ENCODE measurements at regions not wholly inside any gene's neighbourhood (a gene's known extent, or its start where the extent isn't known, plus 50 kb on each side); places are given as distances from the start of the nearest gene placed in this dataset.

DNA sequence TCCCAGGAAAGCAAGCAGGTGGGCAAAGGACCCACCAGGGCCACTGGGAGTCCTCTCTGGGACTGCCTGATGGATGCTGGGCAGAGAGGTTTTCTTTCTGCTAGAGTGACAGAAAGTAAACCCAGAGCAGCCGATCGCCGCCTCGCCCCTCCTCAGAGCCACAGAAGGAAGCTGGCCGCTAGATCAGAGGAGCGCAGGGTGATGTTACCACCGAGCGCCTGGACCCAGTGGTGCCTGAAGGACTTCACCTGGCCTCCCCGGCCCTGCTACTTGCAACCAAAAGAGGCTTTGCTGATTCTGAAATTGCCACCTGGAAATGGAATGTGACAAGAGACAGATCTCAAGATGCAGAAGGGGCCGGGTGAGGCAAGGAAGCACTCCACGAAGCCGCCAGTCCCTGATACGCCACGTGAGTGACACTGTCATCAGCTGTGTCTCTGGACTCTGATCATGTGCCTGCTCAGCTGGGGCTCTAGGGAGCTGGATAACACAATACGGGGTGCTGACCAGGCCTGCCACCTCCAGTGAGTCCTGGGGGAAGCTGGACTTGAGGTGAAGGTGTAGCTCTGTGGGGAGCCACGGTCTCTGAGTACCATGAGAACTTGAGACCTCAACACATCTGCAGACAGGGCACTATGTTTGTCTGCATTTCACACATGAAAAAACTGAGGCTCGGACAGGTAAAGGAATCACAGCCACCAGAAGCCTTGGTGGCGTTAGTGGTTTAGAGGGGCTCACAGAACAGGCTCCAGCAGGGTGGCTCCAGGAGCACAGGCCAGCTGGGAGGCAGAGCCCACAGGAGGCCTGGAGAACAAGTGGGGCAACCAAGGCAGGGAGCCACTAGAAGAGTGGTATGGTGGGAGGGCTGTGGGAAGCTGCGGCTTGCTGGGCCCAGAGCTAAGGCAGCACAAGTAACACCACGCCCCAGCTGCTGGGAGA lies 137.9 kb upstream of the PRR20G start:
- Mint-ChIP-seq H3K4me1 (ENCODE audit: unreplicated experiment) (peaks cover 21% of the 10 kb centered on the region), H3K27ac (no peak overlapping the region), H3K36me3 (no peaks in the 10 kb centered on the region), H3K9me3 (no peaks in the 10 kb centered on the region), H3K27me3 (peaks cover 57% of the 10 kb centered on the region), H3K4me3 (no peak overlapping the region)
- TF ChIP-seq, protein P1, sequence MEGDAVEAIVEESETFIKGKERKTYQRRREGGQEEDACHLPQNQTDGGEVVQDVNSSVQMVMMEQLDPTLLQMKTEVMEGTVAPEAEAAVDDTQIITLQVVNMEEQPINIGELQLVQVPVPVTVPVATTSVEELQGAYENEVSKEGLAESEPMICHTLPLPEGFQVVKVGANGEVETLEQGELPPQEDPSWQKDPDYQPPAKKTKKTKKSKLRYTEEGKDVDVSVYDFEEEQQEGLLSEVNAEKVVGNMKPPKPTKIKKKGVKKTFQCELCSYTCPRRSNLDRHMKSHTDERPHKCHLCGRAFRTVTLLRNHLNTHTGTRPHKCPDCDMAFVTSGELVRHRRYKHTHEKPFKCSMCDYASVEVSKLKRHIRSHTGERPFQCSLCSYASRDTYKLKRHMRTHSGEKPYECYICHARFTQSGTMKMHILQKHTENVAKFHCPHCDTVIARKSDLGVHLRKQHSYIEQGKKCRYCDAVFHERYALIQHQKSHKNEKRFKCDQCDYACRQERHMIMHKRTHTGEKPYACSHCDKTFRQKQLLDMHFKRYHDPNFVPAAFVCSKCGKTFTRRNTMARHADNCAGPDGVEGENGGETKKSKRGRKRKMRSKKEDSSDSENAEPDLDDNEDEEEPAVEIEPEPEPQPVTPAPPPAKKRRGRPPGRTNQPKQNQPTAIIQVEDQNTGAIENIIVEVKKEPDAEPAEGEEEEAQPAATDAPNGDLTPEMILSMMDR (conservative IDR thresholded peaks at IDR 0.05): no peak
- DNase-seq (ENCODE audit: extremely low spot score, unreplicated experiment): peak; percentile 62

DNA sequence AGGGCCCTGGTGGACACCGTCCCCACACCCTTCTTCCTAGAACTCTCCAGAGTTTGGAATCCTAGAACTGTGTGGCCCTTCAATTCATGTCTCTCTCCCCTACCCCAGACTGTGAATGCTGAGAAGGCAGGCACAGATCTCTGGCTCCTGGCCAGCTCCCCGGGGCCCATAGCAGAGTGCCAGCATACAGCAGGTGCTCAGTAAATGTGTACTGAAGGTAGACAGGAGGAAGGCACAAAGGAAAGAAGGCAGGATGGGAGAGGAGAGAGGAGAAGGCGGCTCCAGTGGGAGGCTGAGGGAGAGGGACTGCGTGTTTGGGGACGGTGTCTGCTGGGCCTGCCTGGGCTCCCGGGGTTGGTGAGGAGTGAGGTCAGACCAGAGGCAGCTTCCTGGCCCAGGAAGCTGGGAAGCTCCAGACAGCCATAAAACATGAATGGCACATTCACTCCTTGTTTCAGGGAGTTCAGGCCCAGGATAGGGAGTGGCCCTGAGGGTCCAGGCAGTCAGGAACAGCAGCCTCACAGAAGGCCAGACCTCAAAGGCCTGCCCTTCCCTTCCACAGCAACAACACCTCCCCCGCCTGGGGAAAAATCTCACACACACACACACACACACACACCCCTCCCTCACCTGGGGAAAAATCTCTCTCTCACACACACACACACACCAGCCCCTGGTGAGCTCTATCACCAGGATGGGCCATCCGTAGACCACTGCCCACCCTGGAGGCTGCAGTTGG lies 137.1 kb upstream of the PRR20G start:
- DNase-seq (ENCODE audit: extremely low spot score, unreplicated experiment): peak; percentile 57
- Mint-ChIP-seq H3K4me1 (ENCODE audit: unreplicated experiment) (peaks cover 21% of the 10 kb centered on the region), H3K4me3 (no peak overlapping the region)

DNA sequence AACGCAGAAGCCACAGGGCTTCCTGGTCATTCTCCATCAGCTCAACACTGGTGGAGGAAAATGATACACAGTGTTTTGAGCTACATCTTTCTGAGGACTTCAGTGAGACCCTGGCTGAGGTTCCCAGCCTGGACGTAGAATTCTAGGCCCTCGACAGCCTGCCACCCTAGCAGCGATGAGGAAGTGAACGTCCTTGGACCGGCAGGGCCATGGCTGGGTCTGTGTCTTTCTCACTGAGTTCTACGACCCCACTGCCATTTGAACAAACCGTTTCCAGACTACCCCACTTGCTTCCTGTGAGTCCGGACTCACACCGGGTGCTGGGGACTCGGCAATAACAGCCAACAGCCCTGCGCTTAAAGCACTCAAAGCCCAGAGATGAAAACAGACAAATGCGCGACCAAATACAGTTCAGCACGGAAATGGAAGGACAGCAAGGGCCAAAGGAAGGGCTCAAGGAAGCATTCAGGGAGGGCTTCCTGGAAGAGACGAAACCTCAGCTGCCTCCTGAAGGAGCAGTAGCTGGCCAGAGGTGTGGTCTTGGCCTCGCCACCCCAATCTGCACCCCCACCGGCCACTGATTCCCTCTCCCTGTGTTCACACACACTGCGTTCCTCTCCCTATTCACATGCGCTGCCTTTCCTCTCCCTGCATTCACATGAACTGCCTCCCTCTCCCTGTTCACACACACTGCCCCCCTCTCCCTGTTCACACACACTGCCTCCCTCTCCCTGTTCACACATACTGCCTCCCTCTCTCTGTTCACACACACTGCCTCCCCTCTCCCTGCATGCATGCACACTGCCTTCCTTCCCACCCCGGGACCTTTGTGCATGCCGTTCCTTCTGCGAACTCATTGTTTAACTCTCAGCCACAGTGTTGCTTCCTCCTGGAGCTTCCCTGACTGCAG lies 136.3 kb upstream of the PRR20G start:
- Mint-ChIP-seq H3K27me3 (peaks cover 66% of the 10 kb centered on the region), H3K4me3 (no peak overlapping the region), H3K4me1 (ENCODE audit: unreplicated experiment) (peaks cover 21% of the 10 kb centered on the region)

More for the DNA sequence above, 137.1 kb upstream of the PRR20G start:
- H3K36me3 Mint-ChIP-seq: no peaks in the 10 kb centered on the region
- no peak overlapping the region for H3K27ac Mint-ChIP-seq
- no peaks in the 10 kb centered on the region for H3K9me3 Mint-ChIP-seq
- H3K27me3 Mint-ChIP-seq: peaks cover 64% of the 10 kb centered on the region
- TF ChIP-seq, protein P1 (conservative IDR thresholded peaks at IDR 0.05): no peak

DNA sequence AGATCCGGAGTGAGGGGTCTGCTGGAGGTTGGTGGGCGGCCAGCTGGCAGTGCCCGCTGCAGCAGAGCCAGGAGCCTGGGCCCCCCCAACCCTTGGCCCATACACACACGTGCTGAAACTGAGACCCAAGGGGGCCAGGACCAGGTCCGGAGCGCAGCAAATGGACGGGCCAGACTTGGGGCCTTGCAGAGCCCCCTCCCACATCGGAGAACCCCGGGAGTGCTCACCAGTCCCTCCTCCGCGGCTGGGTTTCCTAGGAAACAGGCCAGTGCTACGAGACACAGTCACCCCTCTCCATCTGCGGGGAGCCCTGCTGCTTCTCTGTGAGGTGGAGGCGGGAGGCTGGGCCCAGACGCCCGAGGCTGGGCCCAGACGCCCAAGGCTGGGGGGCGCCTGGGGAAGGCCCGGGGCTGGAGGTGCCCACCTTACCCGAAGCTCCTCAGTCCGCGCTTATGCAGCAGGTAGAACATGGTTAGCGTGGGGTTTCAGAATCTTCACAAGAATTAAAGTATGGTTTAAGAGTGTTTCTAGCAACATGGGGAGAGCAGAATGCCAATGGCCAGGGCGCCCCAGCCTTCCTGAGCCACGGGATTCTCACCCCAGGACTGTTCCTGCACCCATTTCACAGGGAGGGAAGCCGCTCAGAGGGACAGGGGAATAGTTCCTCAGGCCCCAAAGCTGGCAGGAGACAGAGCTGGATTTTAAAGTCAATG lies 135.0 kb upstream of the PRR20G start:
- H3K9me3 Mint-ChIP-seq: no peaks in the 10 kb centered on the region
- H3K4me1 Mint-ChIP-seq (ENCODE audit: unreplicated experiment): peaks cover 21% of the 10 kb centered on the region
- peaks cover 66% of the 10 kb centered on the region for H3K27me3 Mint-ChIP-seq
- H3K4me3 Mint-ChIP-seq: no peak overlapping the region
- H3K27ac Mint-ChIP-seq: no peak overlapping the region
- DNase-seq (ENCODE audit: extremely low spot score, unreplicated experiment): no peak
- TF ChIP-seq, protein P1 (conservative IDR thresholded peaks at IDR 0.05): no peak
- no peaks in the 10 kb centered on the region for H3K36me3 Mint-ChIP-seq

More for the DNA sequence above, 136.3 kb upstream of the PRR20G start:
- H3K27ac Mint-ChIP-seq: no peak overlapping the region
- DNase-seq (ENCODE audit: extremely low spot score, unreplicated experiment): peak; percentile 52
- no peaks in the 10 kb centered on the region for H3K36me3 Mint-ChIP-seq
- no peaks in the 10 kb centered on the region for H3K9me3 Mint-ChIP-seq
- TF ChIP-seq, protein P1 (conservative IDR thresholded peaks at IDR 0.05): no peak
